Smooth muscle cell of the brain vasculature (primary cell): ENCODE measurements at regions not wholly inside any gene's neighbourhood (a gene's known extent, or its start where the extent isn't known, plus 50 kb on each side); places are given as distances from the start of the nearest gene placed in this dataset.

Experiments used
- DNase-seq: peaks from one replicate; pipeline ENCODE4 v3.0.0-alpha.2; 2012; ENCODE audit warnings: low read depth, low spot score

DNA sequence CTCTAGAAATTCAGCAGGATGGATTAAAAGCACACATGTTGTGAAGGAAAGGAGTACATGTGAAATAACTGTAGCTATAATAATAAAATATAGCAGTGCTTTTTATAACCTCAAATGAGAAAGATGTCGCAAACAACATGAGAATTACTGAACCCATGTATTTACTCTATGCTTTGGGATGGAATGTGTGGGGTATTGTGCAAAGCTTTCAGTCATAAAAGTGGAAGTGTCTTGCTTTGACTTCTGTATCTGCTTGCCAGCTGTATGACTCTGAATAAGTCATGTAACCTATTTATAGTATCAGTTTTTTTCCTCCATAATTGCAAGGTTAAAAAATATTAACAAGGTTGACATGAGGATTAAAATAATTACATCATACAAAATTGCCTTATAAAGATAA is 519.3 kb upstream of the CADM2 start:
- no peak for DNase-seq

- DNase-seq = no peak
Observed at GRCh38 chr3:84440291-84440690, 518.5 kb upstream of the CADM2 start.

- no peak for DNase-seq
Observed at GRCh38 chr3:84442533-84442932, 516.3 kb upstream of the CADM2 start.

DNA sequence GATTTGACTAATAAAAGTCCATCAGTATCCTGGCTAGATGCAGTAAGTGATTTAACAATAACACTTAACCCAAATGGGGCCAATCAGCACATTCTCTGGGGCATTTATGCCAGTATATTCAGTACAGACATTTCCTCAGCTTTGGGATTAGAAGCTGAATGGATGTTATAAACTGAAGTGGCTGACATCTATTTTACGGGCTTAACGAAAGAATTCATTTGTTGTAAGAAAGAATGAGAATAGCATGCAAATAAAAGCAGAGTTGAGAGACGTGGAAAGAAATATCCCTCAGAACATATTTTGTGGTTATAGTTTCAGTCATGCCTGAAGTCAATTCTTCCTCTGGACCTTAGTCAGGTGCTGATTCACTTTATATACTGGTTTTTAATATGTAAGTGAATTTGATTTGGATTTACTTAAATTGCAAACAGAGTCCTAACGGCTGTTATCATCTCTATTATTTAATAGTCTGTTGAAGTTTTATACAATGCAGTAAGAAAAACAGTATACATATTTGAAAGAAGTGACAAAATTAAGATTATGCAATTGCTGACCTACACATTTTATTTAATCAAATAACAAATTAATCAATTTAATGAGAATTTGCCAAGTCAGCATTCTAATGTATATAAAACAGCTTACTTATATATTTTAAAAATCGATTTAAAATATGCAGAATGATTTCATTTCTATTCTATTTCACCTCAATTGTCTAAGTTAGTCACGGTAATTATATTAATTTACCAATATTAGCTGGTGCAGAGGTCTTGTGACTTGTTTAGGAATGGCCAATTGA is 513.9 kb upstream of the CADM2 start:
- no peak for DNase-seq

DNA sequence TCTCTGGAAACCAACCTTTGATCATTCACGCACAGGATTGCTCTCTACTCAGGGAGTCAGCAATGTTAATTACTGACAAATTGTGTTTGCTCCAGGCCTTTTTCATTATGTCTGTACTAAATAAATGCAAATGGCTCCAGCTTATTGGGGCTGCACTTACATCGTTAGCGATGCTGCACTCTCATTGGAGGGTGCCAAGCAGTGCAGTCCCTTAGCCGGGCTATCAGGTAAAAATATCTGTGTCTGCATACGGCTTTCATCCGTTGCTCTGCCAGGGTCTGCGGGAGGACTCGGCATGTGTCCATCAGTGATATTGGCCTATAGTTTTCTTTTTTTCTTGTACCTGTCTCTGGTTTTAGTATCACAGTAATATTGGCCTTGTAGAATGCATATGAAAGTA is 471.5 kb upstream of the CADM2 start:
- no peak for DNase-seq

- no peak for DNase-seq
Observed at GRCh38 chr3:84504761-84505160, 454.0 kb upstream of the CADM2 start.

DNA sequence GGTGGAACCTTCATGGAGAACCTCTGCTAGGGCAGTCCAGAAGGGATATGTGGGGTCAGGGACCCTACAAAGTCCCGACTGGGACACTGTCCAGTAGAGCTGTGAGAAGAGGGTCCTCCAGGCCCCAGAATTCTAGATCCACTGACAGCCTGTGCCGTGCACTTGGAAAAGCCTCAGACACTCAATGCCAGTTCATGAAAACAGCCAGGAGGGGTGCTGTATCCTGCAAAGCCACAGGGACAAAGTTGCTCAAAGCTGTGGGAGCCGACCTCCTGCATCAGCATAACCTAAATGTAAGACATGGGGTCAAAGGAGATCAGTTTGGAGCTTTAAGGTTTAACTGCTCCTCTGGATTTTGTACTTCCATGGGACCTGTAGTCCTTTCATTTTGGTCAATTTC is 448.8 kb upstream of the CADM2 start:
- no peak for DNase-seq

GRCh38 chr3:84522893-84523292 is 435.9 kb upstream of the CADM2 start:
- DNase-seq = no peak

DNA sequence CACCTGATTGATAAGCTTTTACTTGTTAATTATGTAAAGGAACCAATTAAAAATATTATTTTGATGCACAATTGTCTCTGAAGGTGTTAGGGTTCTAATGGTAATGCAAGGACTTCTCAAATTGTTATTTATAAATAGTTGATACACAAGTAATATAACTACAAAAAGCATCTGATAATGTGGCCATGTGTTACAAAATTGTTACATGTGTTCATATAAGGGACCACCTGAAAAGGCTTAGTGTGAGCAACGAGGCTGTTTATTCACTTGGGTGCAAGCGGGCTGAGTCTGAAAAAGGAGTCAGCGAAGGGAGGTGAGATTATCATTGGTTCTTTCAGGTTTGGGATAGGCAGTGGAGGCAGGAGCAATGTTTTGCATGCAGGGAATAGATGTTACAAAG is 421.9 kb upstream of the CADM2 start:
- DNase-seq = no peak

DNA sequence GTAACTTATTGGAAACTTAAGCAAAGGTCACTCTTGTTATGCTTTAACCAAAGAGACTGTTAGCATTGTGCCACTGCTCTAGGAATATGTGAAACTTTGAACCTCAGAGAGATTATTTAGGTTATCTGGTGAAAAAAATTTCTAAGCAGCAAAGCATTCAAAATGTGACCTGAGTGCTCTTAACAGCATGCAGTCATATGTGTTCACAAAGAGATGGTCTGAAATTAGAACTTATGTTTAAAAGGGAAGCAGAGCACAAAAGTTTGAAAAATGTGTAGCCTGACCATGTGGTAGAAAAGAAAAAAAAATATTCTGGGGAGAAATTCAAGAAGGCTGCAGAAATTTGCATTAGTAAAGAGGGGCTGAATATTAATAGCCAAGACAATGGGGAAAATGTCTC is 420.2 kb upstream of the CADM2 start:
- no peak for DNase-seq

DNA sequence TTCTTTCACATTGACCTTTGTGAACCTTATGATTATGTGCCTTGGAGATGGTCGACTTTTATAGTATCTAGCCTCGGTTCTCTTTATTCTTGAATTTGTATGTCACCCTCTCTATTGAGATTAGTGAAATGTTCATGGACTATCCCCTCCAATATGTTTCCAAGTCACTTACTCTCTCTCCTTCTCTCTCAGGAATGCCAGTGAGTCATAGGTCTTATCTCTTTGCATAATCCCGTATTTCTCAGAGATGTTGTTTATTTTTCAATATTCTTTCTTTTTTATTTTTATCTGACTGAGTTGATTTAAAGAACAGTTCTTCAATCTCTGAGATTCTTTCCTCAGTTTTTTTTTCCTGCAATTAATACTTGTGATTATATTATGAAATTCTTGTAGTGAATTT is 411.6 kb upstream of the CADM2 start:
- no peak for DNase-seq

GRCh38 chr3:84547971-84548970 is 410.5 kb upstream of the CADM2 start:
- no peak for DNase-seq

- no peak for DNase-seq
Observed at GRCh38 chr3:84555629-84556028, 403.2 kb upstream of the CADM2 start.

DNA sequence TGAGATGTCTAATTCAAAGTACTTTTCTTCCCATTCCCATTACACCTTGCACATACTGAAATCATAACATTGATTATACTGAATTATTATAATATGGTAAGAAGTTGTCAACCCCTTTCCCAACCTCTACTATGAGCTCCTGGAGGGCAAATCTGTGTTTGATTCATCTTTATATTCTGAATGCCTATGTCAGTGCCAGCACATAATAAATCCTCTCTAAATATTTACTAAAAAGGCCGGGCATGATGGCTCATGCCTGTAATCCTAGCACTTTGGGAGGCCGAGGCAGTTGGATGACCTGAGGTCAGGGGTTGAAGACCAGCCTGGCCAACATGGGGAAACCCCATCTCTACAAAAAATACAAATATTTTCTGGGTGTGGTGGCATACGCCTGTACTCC is 392.5 kb upstream of the CADM2 start:
- no peak for DNase-seq

DNA sequence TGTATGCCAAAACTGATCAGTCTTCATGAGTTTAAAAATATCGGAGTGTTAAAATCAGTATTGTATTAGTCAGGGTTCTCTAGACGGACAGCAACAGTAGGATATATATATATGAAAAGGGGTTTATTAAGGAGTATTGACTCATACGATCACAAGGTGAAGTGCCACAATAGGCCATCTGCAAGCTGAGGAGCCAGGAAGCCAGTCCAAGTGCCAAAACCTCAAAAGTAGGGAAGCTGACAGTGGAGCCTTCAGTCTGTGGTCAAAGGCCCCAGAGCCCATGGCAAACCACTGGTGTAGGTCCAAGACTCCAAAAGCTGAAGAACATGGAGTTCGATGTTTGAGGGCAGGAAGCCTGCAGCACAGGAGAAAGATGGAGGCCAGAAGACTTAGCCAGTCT is 391.0 kb upstream of the CADM2 start:
- no peak for DNase-seq

GRCh38 chr3:84573962-84574361 is 384.8 kb upstream of the CADM2 start:
- DNase-seq = no peak

DNA sequence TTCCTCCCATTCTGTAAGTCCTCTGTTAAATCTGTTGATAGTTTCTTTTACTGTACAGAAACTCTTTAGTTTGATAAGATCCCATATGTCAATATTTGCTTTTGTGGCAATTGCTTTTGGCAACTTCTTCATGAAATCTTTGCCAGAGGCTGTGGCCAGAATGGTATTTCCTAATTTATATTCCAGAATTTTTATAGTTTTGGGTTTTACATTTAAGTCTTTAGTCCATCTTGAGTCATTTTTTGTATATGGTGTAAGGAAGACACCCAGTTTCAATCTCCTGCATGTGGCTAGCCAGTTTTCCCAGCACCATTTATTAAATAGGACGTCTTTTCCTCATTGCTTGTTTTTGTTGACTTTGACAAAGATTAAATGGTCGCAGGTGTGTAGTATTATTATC is 372.4 kb upstream of the CADM2 start:
- DNase-seq = no peak

DNA sequence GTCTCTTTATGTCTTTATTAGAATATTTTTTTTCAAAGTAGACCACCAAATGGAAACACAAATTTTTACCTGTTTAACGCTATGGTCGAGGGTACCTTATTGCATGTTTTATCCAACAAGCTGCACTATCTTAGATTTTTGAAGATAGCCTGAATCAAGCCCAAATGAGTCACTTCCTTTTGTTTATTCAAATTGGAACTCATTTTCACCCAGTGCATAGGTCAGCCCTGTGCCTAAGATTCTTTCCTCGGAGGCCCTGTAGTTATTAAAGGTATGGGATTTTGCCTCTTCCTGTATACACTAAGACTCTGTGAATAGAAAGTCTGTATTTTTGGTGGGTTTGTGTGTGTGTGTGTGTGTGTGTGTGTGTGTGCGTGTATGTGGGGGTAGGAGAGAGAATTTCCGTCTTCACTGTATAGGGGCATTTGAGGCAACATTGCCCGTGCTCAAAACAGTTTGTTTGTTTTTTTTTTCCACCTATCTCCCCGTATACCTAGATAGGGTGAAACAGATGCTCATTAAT is 358.0 kb upstream of the CADM2 start:
- no peak for DNase-seq

GRCh38 chr3:84601303-84601702 is 357.5 kb upstream of the CADM2 start:
- DNase-seq = no peak

DNA sequence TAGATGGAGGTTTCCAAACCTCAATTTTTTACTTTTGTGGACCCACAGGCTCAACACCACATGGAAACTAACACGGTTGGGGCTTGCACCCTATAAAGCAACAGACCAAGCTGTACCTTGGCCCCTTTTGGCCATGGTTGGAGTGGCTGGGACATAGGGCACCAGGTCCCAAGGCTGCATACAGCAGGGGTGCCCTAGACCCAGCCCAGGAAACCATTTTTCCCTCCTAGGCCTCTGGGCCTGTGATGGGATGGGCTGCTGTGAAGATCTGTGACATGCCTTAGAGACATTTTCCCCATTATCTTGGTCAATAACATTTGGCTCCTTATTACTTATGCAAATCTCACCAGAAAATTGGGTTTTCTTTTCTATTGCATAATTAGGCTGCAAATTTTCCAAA is 337.0 kb upstream of the CADM2 start:
- DNase-seq = no peak

DNA sequence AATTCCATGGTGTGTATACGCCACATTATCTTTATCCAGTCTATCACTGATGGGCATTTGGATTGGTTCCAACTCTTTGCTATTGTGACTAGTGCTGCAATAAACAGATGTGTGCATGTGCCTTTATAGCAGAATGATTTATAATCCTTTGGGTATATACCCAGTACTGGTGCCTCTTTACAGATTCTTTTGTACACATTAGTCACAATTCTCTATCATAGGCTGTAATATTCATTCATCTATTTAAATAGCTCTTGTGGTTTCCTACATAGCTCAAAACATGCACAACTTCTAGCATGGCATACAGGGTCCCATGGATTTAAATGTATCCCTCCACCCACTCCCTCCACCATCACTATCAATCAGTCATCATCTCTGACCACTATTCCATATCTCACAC is 324.1 kb upstream of the CADM2 start:
- no peak for DNase-seq

- no peak for DNase-seq
Observed at GRCh38 chr3:84637272-84637671, 321.5 kb upstream of the CADM2 start.

DNA sequence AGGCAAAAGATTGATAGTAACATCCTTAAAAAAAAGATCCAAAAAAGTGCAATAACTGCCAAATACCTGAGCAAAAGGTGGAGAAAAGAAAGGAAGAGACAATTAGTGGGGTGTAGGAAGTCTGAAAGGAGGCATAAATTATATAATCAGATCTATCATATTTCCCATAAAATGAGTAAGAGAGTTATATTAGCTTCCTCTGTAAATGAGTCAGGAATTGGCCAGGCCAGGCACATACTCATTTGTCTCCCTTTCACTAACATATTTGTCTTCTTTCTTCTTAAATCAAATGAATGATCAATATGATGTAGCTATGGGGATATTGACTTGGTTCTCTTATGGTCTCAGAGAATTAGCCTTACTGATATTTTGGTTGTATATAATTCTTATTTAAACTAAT is 292.3 kb upstream of the CADM2 start:
- DNase-seq = no peak
